Neural cell (in vitro differentiated cells): ENCODE measurements at regions not wholly inside any gene's neighbourhood (a gene's known extent, or its start where the extent isn't known, plus 50 kb on each side); places are given as distances from the start of the nearest gene placed in this dataset.

ENCODE experiments used
- H2AFZ ChIP-seq: fragments of 200-600, 300-800 bp; sonication (generic), shearing (Covaris generic); 2 replicates; pipeline ENCODE4 v1.6.0; 2014; ENCODE audit warnings: low read depth, mild to moderate bottlenecking, antibody characterized with exemption, low read length, moderate library complexity
- H3F3A ChIP-seq: fragments of 200-600 bp; shearing (Covaris generic); 2 replicates; pipeline ENCODE4 v1.6.1; 2016; ENCODE audit warnings: mild to moderate bottlenecking, moderate library complexity, mixed read lengths, antibody characterized with exemption, low read length; ENCODE audit not compliant: insufficient read depth, poor library complexity, severe bottlenecking
- H3K27ac ChIP-seq: fragments of 200-600, 300-800 bp; sonication (generic), shearing (Covaris generic); 2 replicates; pipeline ENCODE4 v1.5.1; 2014; ENCODE audit warnings: mild to moderate bottlenecking, low read length, moderate library complexity
- H3K27me3 ChIP-seq: fragments of 300-800, 200-600 bp; sonication (generic), shearing (Covaris generic); 2 replicates; pipeline ENCODE4 v1.6.0; 2014; ENCODE audit warnings: mild to moderate bottlenecking, low read depth, low read length, moderate library complexity; ENCODE audit not compliant: insufficient read depth
- H3K36me3 ChIP-seq: fragments of 300-800, 200-600 bp; sonication (generic), shearing (Covaris generic); 2 replicates; pipeline ENCODE4 v1.5.1; 2014; ENCODE audit warnings: mild to moderate bottlenecking, antibody characterized with exemption, low read length, moderate library complexity; ENCODE audit not compliant: insufficient read depth
- H3K4me2 ChIP-seq: fragments of 300-800, 200-600 bp; sonication (generic), shearing (Covaris generic); 2 replicates; pipeline ENCODE4 v1.6.0; 2014; ENCODE audit warnings: mild to moderate bottlenecking, low read length
- H3K4me3 ChIP-seq: fragments of 300-800, 200-600 bp; sonication (generic), shearing (Covaris generic); 2 replicates; pipeline ENCODE4 v1.5.1; 2014; ENCODE audit warnings: mild to moderate bottlenecking, low read length, moderate library complexity
- H3K79me2 ChIP-seq: fragments of 200-600 bp; shearing (Covaris generic); replicated peaks from 2 replicates; pipeline ENCODE4 v1.6.0; 2014; ENCODE audit warnings: mild to moderate bottlenecking, low read length, moderate library complexity; ENCODE audit not compliant: insufficient read depth
- H3K9ac ChIP-seq: fragments of 300-800, 200-600 bp; sonication (generic), shearing (Covaris generic); 2 replicates; pipeline ENCODE4 v1.6.1; 2016; ENCODE audit warnings: mild to moderate bottlenecking, low read length, mixed read lengths
- H3K9me2 ChIP-seq: fragments of 200-600 bp; shearing (Covaris generic); 2 replicates; pipeline ENCODE4 v1.6.1; 2016; ENCODE audit warnings: mild to moderate bottlenecking, low read length, mixed read lengths; ENCODE audit not compliant: insufficient read depth
- H3K9me3 ChIP-seq: fragments of 200-600, 300-800 bp; sonication (generic), shearing (Covaris generic); 2 replicates; pipeline ENCODE4 v1.6.1; 2016; ENCODE audit warnings: mild to moderate bottlenecking, mixed run types, low read length, moderate library complexity, mixed read lengths
- H4K20me1 ChIP-seq: fragments of 200-600 bp; shearing (Covaris generic); 2 replicates; pipeline ENCODE4 v1.6.1; 2016; ENCODE audit warnings: mild to moderate bottlenecking, mixed run types; ENCODE audit not compliant: insufficient read depth
- CTCF ChIP-seq: fragments of 450-650 bp; IDR thresholded peaks from 2 replicates; pipeline ENCODE4 v1.5.1; 2014; ENCODE audit warnings: antibody characterized with exemption, mild to moderate bottlenecking, moderate library complexity; ENCODE audit not compliant: poor library complexity, severe bottlenecking
- EP300 ChIP-seq: fragments of 450-650 bp; conservative IDR thresholded peaks from 2 replicates; pipeline ENCODE4 v1.6.1; 2014; ENCODE audit warnings: antibody characterized with exemption, mild to moderate bottlenecking, moderate library complexity; ENCODE audit not compliant: poor library complexity, severe bottlenecking
- EZH2 ChIP-seq: fragments of 200-600, 300-800 bp; shearing (Covaris generic), sonication (generic); IDR thresholded peaks from 2 replicates; pipeline ENCODE4 v1.6.1; 2014; ENCODE audit warnings: antibody characterized with exemption, low read length, borderline replicate concordance, mild to moderate bottlenecking; ENCODE audit not compliant: insufficient read depth, poor library complexity, severe bottlenecking
- MXI1 ChIP-seq: fragments of 450-650 bp; conservative IDR thresholded peaks from 2 replicates; pipeline ENCODE4 v1.6.1; 2014; ENCODE audit warnings: antibody characterized with exemption, mild to moderate bottlenecking; ENCODE audit not compliant: poor library complexity, severe bottlenecking
- POLR2AphosphoS5 ChIP-seq: IDR thresholded peaks from 2 replicates; pipeline ENCODE4 v1.6.1; 2012
- RAD21 ChIP-seq: fragments of 450-650 bp; conservative IDR thresholded peaks from 2 replicates; pipeline ENCODE4 v1.6.1; 2014; ENCODE audit warnings: antibody characterized with exemption, mild to moderate bottlenecking, moderate library complexity
- REST ChIP-seq: IDR thresholded peaks from 2 replicates; pipeline ENCODE4 v1.6.1; 2012; ENCODE audit warnings: borderline replicate concordance
- SMC3 ChIP-seq: fragments of 450-650 bp; conservative IDR thresholded peaks from 2 replicates; pipeline ENCODE4 v1.6.1; 2014; ENCODE audit warnings: antibody characterized with exemption, mild to moderate bottlenecking, moderate library complexity; ENCODE audit not compliant: poor library complexity
- TAF1 ChIP-seq: IDR thresholded peaks from 2 replicates; pipeline ENCODE4 v1.6.1; 2012; ENCODE audit warnings: low read depth

- Histone ChIP-seq H3K9ac (no peak overlapping the region), H3K79me2 (no peaks in the 10 kb centered on the region), H3K27me3 (no peaks in the 10 kb centered on the region), H3K27ac (no peak overlapping the region), H3K9me2 (no peaks in the 10 kb centered on the region), H3K36me3 (no peaks in the 10 kb centered on the region), H4K20me1 (no peaks in the 10 kb centered on the region), H2AFZ (no peak overlapping the region), H3K9me3 (no peaks in the 10 kb centered on the region), H3K4me3 (no peak overlapping the region), H3K4me2 (no peak overlapping the region), H3F3A (no peaks in the 10 kb centered on the region)
- no peak for TF ChIP-seq RAD21
- TF ChIP-seq REST = no peak
- no peak for TF ChIP-seq CTCF
- TF ChIP-seq MXI1 = no peak
- no peak for TF ChIP-seq POLR2AphosphoS5
- TF ChIP-seq TAF1 = no peak
- TF ChIP-seq SMC3 = no peak
- TF ChIP-seq EP300 = no peak
- no peak for TF ChIP-seq EZH2
Observed at GRCh38 chr5:114062932-114063867, 298.7 kb upstream of the KCNN2 start.

- H3K9me2 ChIP-seq = no peaks in the 10 kb centered on the region
- H4K20me1 ChIP-seq = no peaks in the 10 kb centered on the region
- no peak overlapping the region for H2AFZ ChIP-seq
- no peaks in the 10 kb centered on the region for H3F3A ChIP-seq
- H3K36me3 ChIP-seq = no peaks in the 10 kb centered on the region
- no peak overlapping the region for H3K9ac ChIP-seq
- TF ChIP-seq EP300 = no peak
- no peak overlapping the region for H3K27ac ChIP-seq
- no peaks in the 10 kb centered on the region for H3K9me3 ChIP-seq
- no peaks in the 10 kb centered on the region for H3K79me2 ChIP-seq
- no peak overlapping the region for H3K4me3 ChIP-seq
- no peak overlapping the region for H3K4me2 ChIP-seq
- H3K27me3 ChIP-seq = no peaks in the 10 kb centered on the region
Observed at GRCh38 chr5:114065912-114066311, 296.0 kb upstream of the KCNN2 start.
